Heart left ventricle (tissue), 16 donors: ENCODE measurements at regions not wholly inside any gene's neighbourhood (a gene's known extent, or its start where the extent isn't known, plus 50 kb on each side); places are given as distances from the start of the nearest gene placed in this dataset.

Experiments
- ATAC-seq, 4 donors: fragments of 200-7000 bp; cut with Tn5 transposase; one replicate each; pipeline ENCODE4 v1.9.1; 2020 to 2022; ENCODE audit warnings: moderate library complexity in 4 of 4, mild to moderate bottlenecking in 3 of 4, moderate number of reproducible peaks in 1 of 4
- DNase-seq, 5 donors: peaks; one replicate each; pipeline ENCODE4 v3.0.0-alpha.2; 2020
- H3K27ac ChIP-seq, 12 donors: fragments of 200-600 bp; sonication (generic) in 4 of 12; one replicate each; pipeline versions ENCODE4 v1.5.0 to v1.8.0; 2016 to 2022; ENCODE audit warnings: mild to moderate bottlenecking in 2 of 12
- H3K27me3 ChIP-seq, 9 donors: fragments of 200-600 bp; sonication (generic) in 2 of 9; one replicate each; pipeline versions ENCODE4 v1.5.1 to v1.8.0; 2016 to 2022; ENCODE audit warnings: mild to moderate bottlenecking in 3 of 9
- H3K36me3 ChIP-seq, 9 donors: fragments of 200-600 bp; sonication (generic) in 2 of 9; one replicate each; pipeline versions ENCODE4 v1.5.0 to v1.8.0; 2018 to 2022; ENCODE audit warnings: mild to moderate bottlenecking in 2 of 9
- H3K4me1 ChIP-seq, 12 donors: fragments of 200-600 bp; sonication (generic) in 4 of 12; one replicate each; pipeline versions ENCODE4 v1.5.0 to v1.8.0; 2016 to 2022; ENCODE audit warnings: mild to moderate bottlenecking in 3 of 12
- H3K4me3 ChIP-seq, 12 donors: fragments of 200-600 bp; sonication (generic) in 4 of 12; one replicate each; pipeline versions ENCODE4 v1.5.0 to v1.8.0; 2017 to 2022; ENCODE audit warnings: mild to moderate bottlenecking in 9 of 12, moderate library complexity in 4 of 12
- H3K9me3 ChIP-seq, 12 donors: fragments of 200-600 bp; sonication (generic) in 4 of 12; one replicate each; pipeline versions ENCODE4 v1.5.0 to v1.8.0; 2016 to 2022; ENCODE audit warnings: mild to moderate bottlenecking in 1 of 12
- POLR2A ChIP-seq, 2 donors: fragments of 450-650 bp; IDR thresholded peaks; one replicate each; pipeline ENCODE4 v1.6.1; 2017; ENCODE audit warnings: antibody characterized with exemption in 2 of 2, mild to moderate bottlenecking in 2 of 2, moderate library complexity in 2 of 2
- WGBS, 4 donors: extraction: QIAGEN DNeasy Blood & Tissue Kit in 2 of 4; methylation state at CpG; one replicate each; pipeline versions ENCODE4 v1.1.5 to v1.1.7; 2013 to 2018; 5-methylcytosine and 5-hydroxymethylcytosine counted together
- intact Hi-C, 10 donors: fragments of 100-400 bp; cut with DNase I; formaldehyde crosslinking; loops; one replicate each; pipeline versions ENCODE4 v1.11.1 to v1.14.2; 2022
- TF ChIP-seq, protein P1 (sequence below), 12 donors: fragments of 200-600 bp; sonication (generic) in 4 of 12; IDR thresholded peaks; one replicate each; pipeline versions ENCODE4 v1.5.0 to v1.8.0; 2018 to 2022; ENCODE audit warnings: antibody characterized with exemption in 12 of 12, mild to moderate bottlenecking in 5 of 12
- donor health status: ischemic (EF 13 %, LVEDD 7.1; RV severe dilation, severe dysfunction).
- donor health status: healthy with polysubstance abuse.
- donor health status: DM: no; HTN: yes; CAD: no.
- donor health status: DM: no; HTN: no; CAD: no.
- donor health status: ischemic (EF 25% LVEDD 6.9; RV normal size, moderate dysfunction).
- donor health status: ischemic (EF 25% LVEDD 5.7; RV mildly dilated, moderate dysfunction).
- donor health status: healthy.
- donor health status: DM: yes; HTN: yes; CAD: no.
- donor health status: ischemic (EF 35%, LVEDD 5.7; RV mildly dilated, moderate dysfunction).
- donor health status: nonischemic (EF 11% LVEDD 7.7; RV severe dilation, severe dysfunction).
- donor health status: DM: yes; HTN: yes; CAD: no.
- donor health status: PGD.
- donor health status: ischemic (EF 29% LVEDD 5.4; RV normal size, mild dysfunction).
- donor health status: nonischemic (EF 23%, LVEDD 6.1; RV moderate dilation, normal function).

DNA sequence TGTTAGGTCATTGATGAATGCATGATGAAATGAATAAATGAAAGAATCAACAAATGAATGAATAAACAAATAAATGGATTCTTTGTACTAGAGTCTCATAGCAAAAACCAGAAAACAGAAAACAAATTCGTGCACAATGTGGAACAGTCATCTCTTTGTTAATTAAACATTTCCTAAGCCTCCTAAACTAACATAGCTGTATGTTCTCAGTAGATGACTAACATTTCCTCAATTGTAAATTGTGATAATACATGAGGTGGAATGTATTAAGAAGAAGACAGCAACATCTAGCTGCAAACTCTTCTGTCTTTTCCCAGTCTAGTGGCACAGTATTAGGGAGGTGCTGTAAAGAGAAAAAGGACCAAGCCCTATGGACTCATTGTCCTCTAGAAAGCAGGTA, 1021.0 kb downstream of the MCTP2 start:
- Histone ChIP-seq H3K4me1 (peaks cover 0 to 12% (median 0%) of the 10 kb centered on the region in 12 donors), H3K4me3 (no peak overlapping the region), H3K9me3 (peaks cover 0 to 2% (median 0%) of the 10 kb centered on the region in 12 donors), H3K36me3 (no peaks in the 10 kb centered on the region), H3K27ac (no peak overlapping the region), H3K27me3 (no peaks in the 10 kb centered on the region)
- DNase-seq (no peak), ATAC-seq (no peak)
- no peak for TF ChIP-seq POLR2A (IDR thresholded peaks at IDR 0.05)
- TF ChIP-seq, protein P1, sequence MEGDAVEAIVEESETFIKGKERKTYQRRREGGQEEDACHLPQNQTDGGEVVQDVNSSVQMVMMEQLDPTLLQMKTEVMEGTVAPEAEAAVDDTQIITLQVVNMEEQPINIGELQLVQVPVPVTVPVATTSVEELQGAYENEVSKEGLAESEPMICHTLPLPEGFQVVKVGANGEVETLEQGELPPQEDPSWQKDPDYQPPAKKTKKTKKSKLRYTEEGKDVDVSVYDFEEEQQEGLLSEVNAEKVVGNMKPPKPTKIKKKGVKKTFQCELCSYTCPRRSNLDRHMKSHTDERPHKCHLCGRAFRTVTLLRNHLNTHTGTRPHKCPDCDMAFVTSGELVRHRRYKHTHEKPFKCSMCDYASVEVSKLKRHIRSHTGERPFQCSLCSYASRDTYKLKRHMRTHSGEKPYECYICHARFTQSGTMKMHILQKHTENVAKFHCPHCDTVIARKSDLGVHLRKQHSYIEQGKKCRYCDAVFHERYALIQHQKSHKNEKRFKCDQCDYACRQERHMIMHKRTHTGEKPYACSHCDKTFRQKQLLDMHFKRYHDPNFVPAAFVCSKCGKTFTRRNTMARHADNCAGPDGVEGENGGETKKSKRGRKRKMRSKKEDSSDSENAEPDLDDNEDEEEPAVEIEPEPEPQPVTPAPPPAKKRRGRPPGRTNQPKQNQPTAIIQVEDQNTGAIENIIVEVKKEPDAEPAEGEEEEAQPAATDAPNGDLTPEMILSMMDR (IDR thresholded peaks at IDR 0.05) = no peak
- WGBS, 4 donors = 80 to 91% (median 80%) methylated on average over 1 of the region's 1 CpG
- intact Hi-C loops = loop anchor here in 7 of 10 donors (5.0 to 10.0 kb wide), 6 partner anchors 228 to 1985 kb away; no protein-coding TSS in a partner anchor

DNA sequence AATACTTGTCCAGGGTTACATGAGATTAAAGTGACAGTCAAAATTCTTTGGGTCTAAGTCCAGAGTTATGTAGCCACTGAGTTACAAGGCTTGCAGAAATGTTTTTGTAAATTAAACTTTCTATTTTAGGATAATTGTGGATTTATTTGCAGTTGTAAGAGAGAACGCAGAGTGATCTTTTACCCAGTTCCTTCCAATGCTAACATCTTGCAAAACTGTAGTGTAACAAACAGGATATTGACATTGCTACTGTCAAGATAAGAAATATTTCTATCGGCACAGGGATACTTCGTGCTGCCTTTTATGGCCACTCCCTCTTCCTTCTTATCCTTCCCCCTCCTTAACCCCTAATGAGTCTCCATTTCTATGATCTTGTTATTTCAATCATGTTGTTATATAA, 1022.9 kb downstream of the MCTP2 start:
- intact Hi-C loops = loop anchor here in 7 of 10 donors (5.0 to 10.0 kb wide), 6 partner anchors 229 to 1983 kb away; no protein-coding TSS in a partner anchor
- Histone ChIP-seq H3K9me3 (no peaks in the 10 kb centered on the region), H3K36me3 (no peaks in the 10 kb centered on the region), H3K27ac (peak overlapping the region in 4 of 12 donors; percentile 13 to 39 (median 20)), H3K4me1 (peaks cover 0 to 16% (median 0%) of the 10 kb centered on the region in 12 donors), H3K27me3 (no peaks in the 10 kb centered on the region), H3K4me3 (no peak overlapping the region)
- TF ChIP-seq, protein P1 (IDR thresholded peaks at IDR 0.05) = no peak
- TF ChIP-seq POLR2A (IDR thresholded peaks at IDR 0.05) = no peak
- 21 to 28% (median 25%) methylated on average over 3 of the region's 3 CpGs for WGBS, 4 donors
- ATAC-seq = no peak
- no peak for DNase-seq

DNA sequence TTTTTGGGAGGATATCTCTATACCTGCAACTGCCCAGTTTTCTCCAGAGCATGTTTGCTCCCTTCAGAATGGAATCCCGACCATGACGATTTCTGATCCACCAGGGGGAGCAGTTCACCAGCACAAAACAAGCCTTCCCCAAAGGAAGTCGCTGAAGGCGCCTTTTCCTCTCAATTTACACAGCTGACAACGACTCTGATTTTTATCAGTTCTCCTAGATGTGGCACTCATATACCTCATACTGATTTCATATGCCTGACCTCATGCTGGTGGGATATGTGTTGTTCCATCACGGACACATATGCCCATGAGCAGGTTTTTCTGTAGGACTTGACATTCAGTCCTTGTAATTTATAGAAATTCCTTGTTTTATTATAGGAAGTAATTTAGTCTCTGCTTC, 1028.2 kb downstream of the MCTP2 start:
- Histone ChIP-seq H3K4me3 (no peak overlapping the region), H3K9me3 (no peaks in the 10 kb centered on the region), H3K27me3 (no peaks in the 10 kb centered on the region), H3K27ac (peak overlapping the region in 7 of 12 donors; percentile 12 to 68 (median 30)), H3K36me3 (no peaks in the 10 kb centered on the region), H3K4me1 (peaks cover 0 to 36% (median 6%) of the 10 kb centered on the region in 12 donors)
- intact Hi-C loops = loop anchor here in 8 of 10 donors (1.0 to 10.0 kb wide), 9 partner anchors 235 to 1975 kb away; no protein-coding TSS in a partner anchor
- TF ChIP-seq POLR2A (IDR thresholded peaks at IDR 0.05) = no peak
- TF ChIP-seq, protein P1 (IDR thresholded peaks at IDR 0.05) = peak; percentile 64 to 92 (median 78)
- ATAC-seq (peak in 3 of 4 donors; percentile 70 to 83 (median 81)), DNase-seq (peak in 4 of 5 donors; percentile 51 to 65 (median 64))
- 5 to 8% (median 7%) methylated on average over 6 of the region's 6 CpGs for WGBS, 4 donors

DNA sequence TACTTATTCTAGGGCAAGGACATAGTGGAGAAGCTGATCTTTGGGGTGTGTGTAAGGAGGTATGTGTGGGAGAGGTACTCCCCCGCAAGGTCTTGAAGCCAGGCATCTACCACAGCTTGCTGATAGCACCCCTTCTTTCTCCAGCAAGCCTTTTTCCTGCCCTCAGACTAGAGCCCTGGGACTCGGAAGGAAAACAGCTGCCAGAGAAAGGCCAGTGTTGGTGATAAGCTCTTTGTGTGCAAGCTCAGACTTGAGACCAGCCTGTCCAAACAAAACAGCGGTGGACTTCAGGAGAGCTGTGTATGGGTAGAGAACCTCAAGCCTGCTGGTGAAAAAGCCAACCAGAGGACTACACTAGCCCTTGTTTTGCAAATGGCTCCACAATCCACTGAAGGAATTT, 1028.6 kb downstream of the MCTP2 start:
- H3K27ac ChIP-seq = peak overlapping the region in 7 of 12 donors; percentile 12 to 68 (median 30)
- 57 to 72% (median 59%) methylated on average over 3 of the region's 3 CpGs for WGBS, 4 donors
- intact Hi-C loops = loop anchor here (1.0 to 10.0 kb wide), 13 partner anchors 65 to 1975 kb away; no protein-coding TSS in a partner anchor
- no peaks in the 10 kb centered on the region for H3K36me3 ChIP-seq
- no peak for TF ChIP-seq POLR2A (IDR thresholded peaks at IDR 0.05)
- TF ChIP-seq, protein P1 (IDR thresholded peaks at IDR 0.05) = no peak
- H3K4me1 ChIP-seq = peaks cover 0 to 36% (median 6%) of the 10 kb centered on the region in 12 donors
- DNase-seq = no peak
- no peaks in the 10 kb centered on the region for H3K9me3 ChIP-seq
- peak in 3 of 4 donors; percentile 36 to 65 (median 39) for ATAC-seq
- H3K4me3 ChIP-seq = no peak overlapping the region
- no peaks in the 10 kb centered on the region for H3K27me3 ChIP-seq
